GM21381 (cell line): ENCODE measurements at regions not wholly inside any gene's neighbourhood (a gene's known extent, or its start where the extent isn't known, plus 50 kb on each side); places are given as distances from the start of the nearest gene placed in this dataset.
"Not testable (repeated sequence)": the region's sequence is repeated elsewhere in the genome, so short reads cannot be mapped to it uniquely, and the experiment has no call there.

Experiments used
- ATAC-seq: cut with Tn5 transposase; IDR thresholded peaks from one replicate; pipeline ENCODE4 v1.9.1; 2021; ENCODE audit warnings: mild to moderate bottlenecking, moderate library complexity; ENCODE audit not compliant: unreplicated experiment

DNA sequence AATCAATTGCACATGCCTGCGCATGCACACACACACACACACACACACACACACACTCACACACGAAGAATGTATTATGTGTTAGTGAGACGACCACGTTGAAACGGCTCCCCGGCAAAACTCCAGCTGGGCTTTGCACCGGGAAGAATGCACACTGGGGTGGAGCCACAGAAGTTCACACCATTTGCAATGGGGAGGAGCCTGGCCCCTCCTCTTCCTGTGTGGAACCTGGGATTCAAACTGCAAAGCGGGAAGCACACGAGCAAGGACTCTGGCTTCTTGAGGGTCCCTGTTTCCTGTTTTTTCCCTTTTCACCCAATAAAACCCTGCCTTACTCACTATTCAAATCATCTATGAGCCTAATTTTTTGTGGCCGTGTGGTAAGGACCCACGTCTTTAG, 304.0 kb upstream of the TMEFF2 start:
- ATAC-seq, result no peak

DNA sequence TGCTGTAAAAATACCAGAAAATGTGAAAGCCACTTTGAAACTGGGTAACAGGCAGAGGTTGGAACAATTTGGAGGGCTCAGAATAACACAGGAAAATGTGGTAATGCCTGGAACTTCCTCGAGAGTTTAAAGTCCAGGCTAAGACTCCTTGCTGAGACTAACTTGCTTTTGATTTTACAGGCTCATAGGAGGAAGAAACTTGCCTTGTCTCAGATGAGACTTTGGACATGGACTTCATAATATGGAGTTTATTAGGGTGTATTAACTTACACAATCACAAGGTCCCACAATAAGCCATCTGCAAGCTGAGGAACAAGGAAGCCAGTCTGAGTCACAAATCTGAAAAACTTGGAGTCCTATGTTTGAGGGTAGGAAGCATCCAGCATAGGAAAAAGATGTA, 293.4 kb upstream of the TMEFF2 start:
- not testable (repeated sequence) for ATAC-seq

DNA sequence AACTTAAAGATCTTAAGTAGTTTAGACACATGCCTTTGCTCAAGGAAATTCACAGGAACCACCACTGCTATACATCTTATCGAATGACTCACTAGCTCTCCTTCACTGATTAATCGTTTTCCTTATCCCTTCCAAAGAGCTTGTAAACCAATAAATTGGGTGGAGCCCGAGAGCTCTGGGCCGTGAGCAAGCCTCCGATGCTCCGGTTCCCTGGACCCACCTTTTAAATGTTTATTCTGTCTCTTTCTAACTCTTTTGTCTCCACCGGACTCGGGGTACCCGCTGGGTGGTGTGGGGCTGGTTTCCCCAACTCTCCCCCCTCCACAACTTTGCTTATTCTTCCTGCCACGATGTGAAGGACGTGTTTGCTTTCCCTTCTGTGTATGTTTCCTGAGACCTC, 292.9 kb upstream of the TMEFF2 start:
- no peak for ATAC-seq

DNA sequence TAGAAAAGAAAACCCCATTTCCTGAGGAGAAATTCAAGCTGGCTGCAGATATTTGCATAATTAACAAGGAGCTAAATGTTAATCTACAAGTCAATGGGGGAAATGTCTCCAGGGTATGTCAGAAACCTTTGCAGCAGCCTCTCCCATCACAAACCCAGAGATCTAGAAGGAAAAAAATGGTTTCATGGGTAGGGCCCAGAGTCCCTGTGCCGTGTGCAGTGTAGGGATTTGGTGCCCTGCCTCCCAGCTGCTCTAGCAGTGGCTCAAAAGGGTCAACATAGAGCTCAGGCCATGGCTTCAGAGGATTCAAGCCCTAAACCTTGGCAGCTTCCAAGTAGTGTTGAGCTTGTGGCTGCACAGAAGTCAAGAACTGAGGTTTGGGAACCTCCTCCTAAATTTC, 290.2 kb upstream of the TMEFF2 start:
- ATAC-seq, result no peak

DNA sequence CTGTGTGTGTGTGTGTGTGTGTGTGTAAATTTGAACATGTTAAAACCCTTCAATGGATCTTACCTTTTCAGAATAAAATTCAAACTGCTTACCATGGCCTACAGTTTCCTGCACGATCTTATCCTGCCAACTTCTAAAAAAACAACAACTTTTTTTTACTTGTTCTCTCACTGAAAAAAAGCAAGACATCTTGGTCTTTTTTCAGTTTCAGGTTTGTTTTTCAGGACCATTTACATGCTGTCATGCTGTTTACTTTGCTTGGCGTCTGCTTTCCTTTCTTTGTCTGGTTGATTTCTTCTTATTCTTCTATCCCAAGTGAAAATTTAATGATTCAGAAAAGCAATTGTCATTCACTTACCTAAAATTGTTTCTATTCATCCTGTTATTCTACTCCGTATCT, 286.3 kb upstream of the TMEFF2 start:
- no peak for ATAC-seq

DNA sequence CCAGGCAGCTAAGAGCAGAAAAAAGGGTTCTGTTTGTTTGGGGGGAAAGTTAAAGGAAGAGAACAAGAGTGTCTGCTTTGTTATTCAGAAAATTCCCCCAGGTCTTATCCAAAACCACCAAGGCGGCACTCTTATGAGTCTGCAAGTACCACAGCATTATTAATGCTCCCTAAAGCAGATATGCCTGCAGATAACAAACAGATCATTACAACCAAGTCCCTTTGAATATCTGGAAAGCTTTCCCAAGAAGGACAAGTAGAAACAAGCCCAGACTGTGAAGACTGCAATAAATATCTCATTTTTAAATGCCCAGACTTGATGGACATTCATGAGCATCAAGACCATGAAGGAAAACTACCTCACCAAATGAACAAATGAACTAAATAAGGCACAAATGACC, 278.6 kb upstream of the TMEFF2 start:
- no peak for ATAC-seq

DNA sequence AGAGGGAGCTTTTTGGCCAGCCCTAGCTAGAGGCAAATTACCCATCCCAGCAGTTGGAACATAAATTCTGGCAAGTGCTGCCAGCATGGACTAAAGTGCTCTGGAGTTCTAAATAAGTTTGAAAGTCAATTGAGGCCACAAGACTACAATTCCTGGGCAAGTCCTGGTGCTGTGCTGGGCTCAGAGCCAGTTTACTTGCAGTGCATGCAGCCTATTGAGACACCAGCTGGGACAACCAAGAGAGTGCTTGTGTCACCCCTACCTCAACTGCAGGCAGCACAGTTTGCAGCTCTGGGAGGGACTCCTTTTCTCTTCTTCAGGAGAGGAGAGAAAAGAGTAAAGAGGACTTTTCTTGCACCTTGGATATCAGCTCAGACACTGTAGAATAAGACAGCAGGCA, 277.2 kb upstream of the TMEFF2 start:
- ATAC-seq, result no peak

DNA sequence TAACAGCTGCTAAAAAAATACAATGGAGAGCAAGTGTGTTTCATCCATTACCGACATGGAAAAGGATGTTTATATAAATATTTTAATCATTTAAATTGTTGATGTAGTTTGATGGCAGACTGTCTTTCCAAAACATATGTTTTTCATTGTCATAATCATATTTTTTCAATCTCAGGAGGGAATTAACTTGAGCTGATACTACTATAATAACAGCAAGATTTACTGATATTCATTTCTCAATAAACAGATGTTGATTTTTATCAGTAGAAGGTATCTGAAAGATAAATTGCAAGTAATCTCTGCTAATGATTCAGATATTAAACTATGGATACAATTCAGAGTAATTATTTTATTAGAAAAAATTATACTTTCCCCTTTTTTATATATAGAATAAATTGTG, 274.9 kb upstream of the TMEFF2 start:
- ATAC-seq, result no peak

DNA sequence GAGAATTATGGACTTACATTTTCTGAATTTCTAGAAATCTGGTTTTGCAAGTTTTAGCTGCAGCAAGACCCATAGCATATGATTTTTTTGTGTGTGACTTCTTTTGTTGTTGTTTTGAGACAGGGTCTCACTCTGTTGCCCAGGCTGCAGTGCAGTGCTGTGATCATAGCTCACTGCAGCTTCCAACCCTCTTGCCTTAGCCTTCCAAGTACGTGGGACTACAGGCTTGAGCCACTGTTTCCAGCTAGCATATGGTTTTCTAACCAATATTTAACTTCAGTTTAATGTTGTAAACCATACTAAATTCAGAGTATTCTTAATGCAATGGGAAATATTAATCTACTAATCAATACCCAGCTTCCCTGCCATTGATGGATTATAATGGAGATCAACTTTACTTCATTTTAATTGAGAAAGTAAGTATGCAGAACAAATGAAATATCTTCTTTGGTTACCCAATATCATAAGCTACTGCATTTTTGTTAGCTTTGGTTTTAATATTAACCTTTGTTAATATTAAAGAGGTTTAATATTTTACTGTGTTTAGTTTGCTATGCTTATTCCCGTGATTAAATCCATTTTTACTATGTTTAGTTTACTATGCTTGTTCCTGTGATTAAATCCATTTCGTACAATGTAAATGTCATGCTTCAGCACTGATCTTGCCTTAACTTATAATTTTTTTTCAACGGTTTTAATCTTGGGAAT, 273.4 kb upstream of the TMEFF2 start:
- ATAC-seq, result no peak

DNA sequence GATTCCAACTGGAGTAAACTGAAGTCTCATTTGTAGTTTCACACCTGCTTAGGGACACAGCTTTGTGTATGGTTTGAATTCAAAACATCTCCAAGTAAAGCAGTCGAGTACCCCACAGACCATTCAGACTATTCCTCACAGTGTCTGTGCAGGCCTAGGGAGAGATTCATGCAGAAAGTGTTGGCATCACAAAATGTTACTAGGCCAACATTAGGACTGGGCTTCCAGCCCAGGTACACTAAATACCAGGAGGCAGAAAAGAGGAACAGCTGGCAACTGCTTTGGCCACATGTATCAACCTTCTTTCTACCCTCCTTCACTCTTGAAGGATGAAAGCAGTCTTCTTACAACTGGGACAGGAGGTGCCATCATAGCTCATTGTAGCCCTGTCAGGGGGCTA, 270.4 kb upstream of the TMEFF2 start:
- ATAC-seq, result no peak

DNA sequence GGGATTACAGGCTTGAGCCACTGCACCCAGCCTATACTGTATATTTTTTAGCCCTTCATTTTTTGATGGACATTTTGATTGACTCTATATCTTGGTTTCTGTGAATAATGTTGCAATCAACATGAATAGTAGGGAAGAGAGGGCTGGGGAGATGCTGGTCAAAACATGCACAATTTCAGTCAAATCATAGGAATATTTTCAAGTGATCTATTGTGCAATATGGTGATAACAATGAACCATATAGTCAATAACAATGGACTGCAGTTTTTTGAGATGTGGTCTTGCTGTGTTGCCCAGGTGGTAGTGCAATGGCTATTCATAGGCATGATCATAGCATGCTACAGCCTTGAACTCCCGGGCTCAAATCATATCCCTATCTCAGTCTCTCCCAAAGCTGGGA, 264.7 kb upstream of the TMEFF2 start:
- no peak for ATAC-seq

DNA sequence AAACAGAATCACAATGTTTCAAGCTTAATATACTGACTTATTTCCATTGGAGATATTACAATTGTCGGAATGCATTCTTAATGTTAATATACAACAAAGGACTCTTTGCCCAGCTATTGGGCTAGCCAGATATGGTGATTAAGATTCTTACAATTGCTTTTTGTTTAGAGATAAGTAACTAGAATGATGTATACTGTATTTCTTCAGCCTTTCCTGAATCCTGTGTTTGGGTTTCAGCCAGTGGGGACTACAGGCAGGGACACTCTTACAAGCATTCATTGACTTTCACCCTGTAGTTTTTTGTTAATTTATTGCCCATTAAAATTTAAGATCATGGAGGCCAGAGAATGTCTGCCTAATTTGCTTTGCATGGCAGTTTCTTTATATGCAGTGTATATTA, 254.1 kb upstream of the TMEFF2 start:
- no peak for ATAC-seq

DNA sequence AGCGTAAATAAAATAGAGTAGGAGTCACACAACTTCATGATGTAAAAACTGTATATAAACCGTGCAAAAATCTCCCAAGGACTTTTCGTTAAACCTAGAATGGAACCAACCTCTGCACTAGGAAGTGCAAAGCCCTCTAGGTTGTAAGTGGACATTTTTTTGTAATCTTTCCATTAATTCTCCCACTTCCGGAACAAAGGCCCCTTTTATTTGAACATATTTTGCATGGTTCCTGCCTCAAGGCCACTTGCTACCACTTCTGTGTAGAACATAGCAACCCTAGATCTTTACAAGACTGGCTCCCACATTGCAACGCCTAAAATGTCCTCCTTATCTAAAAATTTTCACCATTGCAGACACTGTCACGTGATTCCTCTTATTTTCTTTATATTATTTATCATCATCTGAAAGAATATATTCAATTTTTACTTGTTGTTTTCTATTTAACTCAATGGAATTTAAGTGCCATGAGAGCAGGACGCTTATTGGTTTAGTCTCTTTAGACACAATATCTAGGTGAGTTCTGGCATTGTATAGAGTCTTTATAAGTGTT, 249.6 kb upstream of the TMEFF2 start:
- ATAC-seq, result no peak

DNA sequence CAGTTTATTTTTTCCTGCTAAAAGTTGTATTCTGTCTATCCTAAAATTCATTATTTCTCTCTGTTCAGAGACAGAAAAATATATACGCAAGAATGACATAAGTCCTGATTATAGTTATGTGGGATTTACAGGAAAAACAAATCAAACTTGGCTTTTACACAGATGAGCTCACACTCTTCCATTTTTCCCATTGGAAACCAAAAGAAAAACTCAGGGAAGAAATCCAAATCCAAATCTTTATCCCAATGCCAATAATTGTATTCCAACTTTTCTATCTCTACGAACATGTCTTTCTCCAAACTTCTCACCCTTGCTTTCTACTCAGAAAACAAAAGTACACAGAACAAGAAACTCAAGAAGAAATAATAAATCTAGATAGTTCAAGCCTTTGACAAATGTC, 249.1 kb upstream of the TMEFF2 start:
- ATAC-seq, result no peak

DNA sequence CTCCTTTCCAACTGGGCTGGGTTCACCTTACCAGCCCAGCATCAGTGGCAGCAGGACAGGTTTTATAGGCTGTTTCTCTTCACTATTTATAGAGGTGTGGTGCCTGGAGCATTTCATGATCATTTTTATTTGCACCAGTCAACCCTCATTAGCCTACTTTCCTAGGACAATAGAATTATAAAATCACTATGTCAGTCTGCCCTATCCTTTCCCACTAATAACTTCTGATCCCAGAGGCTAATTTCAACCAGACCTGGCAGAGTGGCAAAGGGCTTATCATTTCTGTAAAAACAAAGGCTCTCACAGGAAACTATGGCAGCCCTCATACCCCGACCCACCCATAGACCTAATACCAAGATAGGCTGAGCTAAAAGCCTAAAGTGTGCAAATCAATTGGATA, 243.5 kb upstream of the TMEFF2 start:
- ATAC-seq, result no peak

DNA sequence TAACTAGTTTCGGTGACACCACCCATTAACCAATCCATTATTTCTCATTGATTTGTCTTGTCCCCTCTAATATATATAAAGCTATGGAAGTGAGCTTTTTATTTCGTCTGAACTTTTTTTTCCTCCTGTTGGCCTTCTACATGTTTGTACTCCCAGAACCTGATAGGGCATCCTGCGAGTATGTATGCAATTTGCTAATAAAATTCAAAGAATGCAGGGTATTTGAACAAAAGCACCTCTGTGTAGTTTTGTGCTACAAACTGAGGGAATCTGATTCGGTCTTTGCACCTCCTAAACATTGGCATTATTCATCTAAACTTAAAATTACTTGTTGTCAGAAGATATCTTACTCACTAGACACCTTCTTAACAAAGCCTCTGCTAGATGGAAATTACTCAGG, 242.9 kb upstream of the TMEFF2 start:
- no peak for ATAC-seq

DNA sequence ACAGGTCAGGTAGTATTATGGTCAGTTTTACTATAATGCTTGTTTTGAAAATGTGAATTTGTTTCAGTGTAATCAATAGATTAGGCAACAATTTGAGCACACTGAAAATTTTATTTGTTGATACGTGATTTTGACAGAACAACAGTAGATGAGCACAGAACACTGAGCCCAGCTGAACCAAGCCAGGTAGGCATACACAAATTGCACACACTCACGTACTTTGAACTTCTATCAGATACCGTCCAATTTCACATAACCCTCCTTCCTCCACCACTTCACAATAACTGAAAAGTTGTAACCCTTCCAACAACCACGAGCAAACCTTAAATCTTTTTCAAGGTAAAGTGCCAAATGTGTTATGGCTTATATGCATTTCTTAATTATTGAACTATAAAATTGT, 229.5 kb upstream of the TMEFF2 start:
- no peak for ATAC-seq

DNA sequence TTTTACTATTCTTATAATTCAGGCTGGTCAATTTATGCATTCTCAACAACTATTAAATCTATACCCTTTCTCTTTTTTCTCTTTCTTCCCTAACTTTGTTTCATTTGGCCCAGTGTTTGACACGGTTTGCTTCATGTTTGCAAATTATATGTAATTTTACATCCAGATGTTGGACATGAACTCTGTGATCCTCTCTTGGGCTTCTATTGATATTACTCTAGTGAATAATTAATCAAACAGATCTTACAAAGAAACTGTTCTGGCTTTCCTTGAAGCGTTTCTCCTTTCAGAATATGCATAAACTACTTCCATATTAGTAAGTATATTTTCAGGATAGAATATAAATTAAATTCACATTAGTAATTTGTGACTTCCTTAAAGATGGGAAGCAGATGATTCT, 225.1 kb upstream of the TMEFF2 start:
- no peak for ATAC-seq

DNA sequence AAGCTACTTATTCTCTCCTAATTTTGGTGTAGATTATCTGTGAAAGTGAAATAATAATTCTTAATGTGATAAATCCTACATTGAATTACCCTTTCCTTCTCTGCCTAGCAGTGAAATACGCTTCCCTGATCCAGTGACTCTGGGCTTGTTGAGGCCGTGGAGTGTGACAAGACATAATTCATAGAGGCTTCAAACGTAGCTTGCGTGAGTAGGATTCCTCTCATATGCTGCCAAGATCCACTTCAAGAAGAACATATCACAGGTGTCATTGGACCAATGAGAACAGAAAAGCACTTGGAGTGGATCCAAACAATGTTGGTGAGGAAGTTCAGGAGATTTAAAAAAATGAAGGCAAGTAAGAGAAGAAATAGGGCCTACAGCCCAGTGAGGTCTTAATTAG, 221.3 kb upstream of the TMEFF2 start:
- ATAC-seq, result no peak

DNA sequence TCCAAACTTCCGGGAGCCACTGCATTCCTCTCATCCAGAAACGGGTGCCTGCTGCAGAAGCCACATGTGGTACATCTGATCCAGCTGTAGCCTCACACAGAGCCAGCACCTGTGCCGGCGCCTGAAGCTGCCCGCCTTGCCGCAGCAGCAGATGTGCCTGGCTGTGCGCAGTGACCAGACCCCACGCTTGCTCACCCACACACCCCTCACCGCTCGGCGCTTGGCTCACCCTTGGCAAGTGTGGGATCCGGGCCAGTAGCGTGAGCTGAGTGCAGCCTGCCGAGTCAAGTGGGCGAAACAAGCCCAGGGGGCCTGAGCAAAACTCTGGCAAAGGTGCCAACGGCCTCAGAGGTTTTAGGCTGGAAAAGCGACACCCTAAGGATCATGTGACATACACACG, 220.1 kb upstream of the TMEFF2 start:
- no peak for ATAC-seq

DNA sequence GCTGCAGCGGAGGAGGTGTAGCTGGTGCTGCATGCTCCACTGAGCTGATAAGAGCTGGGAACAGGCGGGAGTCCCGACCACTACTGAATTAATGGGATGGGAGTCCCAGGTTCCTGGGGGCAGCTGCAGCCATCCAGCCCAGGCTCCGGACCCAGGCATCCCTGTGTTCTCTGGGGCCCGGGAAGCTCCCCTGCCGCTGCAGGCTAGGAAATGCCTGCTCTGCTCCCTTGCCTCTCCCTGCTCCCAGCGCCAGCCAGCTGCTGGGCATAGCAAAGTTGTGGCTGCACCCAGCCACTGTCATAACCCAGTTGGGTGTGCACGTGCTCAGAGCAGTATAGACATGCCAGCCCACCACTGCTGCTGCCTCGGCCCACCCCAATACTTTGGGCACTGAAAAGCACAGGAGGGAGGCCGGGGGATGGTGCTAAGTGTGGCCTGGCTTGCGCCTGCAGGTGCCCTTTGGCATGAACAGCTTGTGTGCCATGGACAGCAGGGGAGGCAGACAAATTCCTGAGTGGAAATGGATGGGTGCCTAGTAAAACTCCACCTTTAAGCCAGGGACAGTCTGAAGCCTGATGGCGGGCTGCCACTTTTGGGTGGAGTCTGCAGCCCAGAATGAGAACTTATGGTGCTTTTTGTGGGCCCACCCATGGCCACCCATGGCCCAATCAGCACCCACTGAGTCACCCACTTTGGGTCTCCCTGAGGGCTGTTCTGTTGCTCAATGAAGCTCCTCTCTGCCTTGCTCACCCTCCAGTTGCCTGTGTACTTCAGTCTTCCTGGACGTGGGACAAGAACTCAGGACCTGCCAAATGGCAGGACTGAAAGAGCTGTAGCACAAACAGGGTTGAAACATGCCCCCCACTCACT, 219.3 kb upstream of the TMEFF2 start:
- ATAC-seq, result no peak

DNA sequence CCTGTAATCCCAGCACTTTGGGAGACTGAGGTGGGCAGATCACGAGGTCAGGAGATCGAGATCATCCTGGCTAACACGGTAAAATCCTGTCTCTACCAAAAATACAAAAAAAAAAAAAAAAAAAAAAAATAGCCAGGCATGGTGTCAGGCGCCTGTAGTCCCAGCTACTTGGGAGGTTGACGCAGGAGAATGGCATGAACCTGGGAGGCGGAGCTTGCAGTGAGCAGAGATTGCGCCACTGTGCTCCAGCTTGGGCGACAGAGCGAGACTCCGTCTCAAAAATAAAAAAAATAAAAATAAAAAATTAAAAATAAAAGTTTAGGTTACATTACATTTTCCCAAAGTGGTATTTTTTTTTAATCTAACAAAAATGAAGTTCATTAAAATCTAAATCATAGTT, 218.1 kb upstream of the TMEFF2 start:
- not testable (repeated sequence) for ATAC-seq
